Tibial nerve (tissue), 3 donors: ENCODE measurements at regions not wholly inside any gene's neighbourhood (a gene's known extent, or its start where the extent isn't known, plus 50 kb on each side); places are given as distances from the start of the nearest gene placed in this dataset.

Source experiments
- POLR2A ChIP-seq, 2 donors: fragments of 450-650 bp; IDR thresholded peaks; one replicate each; pipeline ENCODE4 v1.6.1; 2017; ENCODE audit warnings: antibody characterized with exemption in 2 of 2, mild to moderate bottlenecking in 2 of 2, moderate library complexity in 2 of 2
- TF ChIP-seq, protein P1 (sequence below), 5 experiments: fragments of 200-600 bp in 3 of 5; fragments of 450-650 bp in 2 of 5; sonication (generic) in 3 of 5; IDR thresholded peaks; one replicate each; pipeline ENCODE4 v1.5.1; 2016 to 2019; ENCODE audit warnings: antibody characterized with exemption in 5 of 5, mild to moderate bottlenecking in 3 of 5, moderate library complexity in 2 of 5

DNA sequence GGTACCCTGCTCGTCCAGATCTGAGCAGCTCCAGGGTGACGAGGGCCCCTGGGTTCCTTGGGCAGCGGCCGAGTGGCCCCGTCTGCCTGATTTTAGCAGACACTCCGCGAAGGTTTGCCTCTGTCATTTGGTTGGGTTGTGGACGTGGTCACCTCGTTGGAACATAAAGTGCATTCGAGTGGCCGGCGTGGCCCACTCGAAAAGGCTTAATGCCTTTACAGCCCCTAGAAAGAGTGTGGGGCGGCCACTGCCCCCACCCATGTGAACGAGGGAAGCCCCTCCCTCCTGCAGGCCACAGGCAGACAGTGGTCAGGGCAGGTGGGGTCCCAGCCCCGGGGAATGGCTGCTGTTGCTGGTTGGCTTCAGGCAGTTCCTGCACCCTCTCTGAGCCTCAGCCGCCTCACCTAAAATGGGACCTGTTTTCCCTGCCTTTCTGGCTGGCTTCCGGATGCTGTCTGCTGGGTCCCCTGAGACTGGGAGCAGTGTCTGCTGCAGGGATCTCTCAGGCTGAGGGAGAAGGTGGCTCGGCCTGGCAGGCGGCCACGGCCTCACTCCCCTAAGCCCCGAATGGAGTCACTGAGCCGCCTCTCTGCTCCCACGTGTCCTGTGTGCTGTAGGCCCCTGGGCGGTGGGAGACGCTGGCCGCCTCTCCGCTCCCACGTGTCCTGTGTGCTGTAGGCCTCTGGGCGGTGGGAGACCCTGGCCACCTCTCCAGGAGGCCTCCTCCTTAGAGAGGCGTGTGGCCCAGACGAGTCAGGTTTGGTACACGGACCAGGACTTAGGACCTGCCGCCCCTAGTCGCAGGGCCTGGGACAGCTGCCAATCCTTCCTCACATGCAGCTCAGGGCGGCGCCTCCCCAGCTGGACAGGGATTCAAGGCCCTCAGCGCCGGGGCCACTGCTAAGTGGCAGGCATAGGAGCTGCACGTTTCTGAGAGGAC is 233.0 kb downstream of the ERMARD start:
- TF ChIP-seq POLR2A (IDR thresholded peaks at IDR 0.05): no peak
- TF ChIP-seq, protein P1, sequence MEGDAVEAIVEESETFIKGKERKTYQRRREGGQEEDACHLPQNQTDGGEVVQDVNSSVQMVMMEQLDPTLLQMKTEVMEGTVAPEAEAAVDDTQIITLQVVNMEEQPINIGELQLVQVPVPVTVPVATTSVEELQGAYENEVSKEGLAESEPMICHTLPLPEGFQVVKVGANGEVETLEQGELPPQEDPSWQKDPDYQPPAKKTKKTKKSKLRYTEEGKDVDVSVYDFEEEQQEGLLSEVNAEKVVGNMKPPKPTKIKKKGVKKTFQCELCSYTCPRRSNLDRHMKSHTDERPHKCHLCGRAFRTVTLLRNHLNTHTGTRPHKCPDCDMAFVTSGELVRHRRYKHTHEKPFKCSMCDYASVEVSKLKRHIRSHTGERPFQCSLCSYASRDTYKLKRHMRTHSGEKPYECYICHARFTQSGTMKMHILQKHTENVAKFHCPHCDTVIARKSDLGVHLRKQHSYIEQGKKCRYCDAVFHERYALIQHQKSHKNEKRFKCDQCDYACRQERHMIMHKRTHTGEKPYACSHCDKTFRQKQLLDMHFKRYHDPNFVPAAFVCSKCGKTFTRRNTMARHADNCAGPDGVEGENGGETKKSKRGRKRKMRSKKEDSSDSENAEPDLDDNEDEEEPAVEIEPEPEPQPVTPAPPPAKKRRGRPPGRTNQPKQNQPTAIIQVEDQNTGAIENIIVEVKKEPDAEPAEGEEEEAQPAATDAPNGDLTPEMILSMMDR (IDR thresholded peaks at IDR 0.05): no peak
